Keratinocyte (primary cell): ENCODE measurements at regions not wholly inside any gene's neighbourhood (a gene's known extent, or its start where the extent isn't known, plus 50 kb on each side); places are given as distances from the start of the nearest gene placed in this dataset.

Experiments used
- DNase-seq: peaks from one replicate; pipeline ENCODE4 v3.0.0-alpha.2; 2011; ENCODE audit warnings: low read depth, missing footprints, low spot score
- FAIRE-seq: peaks from 2 replicates; lab custom pipeline; 2011; peaks lifted over from hg19 to GRCh38; lab: Jason Lieb, UNC
- H2AFZ ChIP-seq: 2 replicates; pipeline ENCODE4 v1.6.0; 2012; ENCODE audit warnings: low read length, control low read depth, inconsistent platforms; ENCODE audit not compliant: control insufficient read depth
- H3K27ac ChIP-seq: 2 replicates; pipeline ENCODE4 v1.5.1; 2011; ENCODE audit warnings: low read length; ENCODE audit not compliant: control insufficient read depth, insufficient read depth
- H3K27me3 ChIP-seq: 3 replicates; pipeline ENCODE4 v1.6.0; 2011; ENCODE audit warnings: low read length; ENCODE audit not compliant: control insufficient read depth, insufficient read depth; ENCODE audit errors: extremely low read depth
- H3K36me3 ChIP-seq, 2 experiments: 2 replicates in 1 of 2; 3 replicates in 1 of 2; pipeline ENCODE4 v1.5.1; 2011; ENCODE audit warnings: low read length in 2 of 2, mild to moderate bottlenecking in 1 of 2; ENCODE audit not compliant: control insufficient read depth in 2 of 2, insufficient read depth in 2 of 2; ENCODE audit errors: extremely low read depth in 1 of 2
- H3K4me1 ChIP-seq: 3 replicates; pipeline ENCODE4 v1.5.1; 2011; ENCODE audit warnings: low read length; ENCODE audit not compliant: control insufficient read depth, insufficient read depth; ENCODE audit errors: extremely low read depth
- H3K4me2 ChIP-seq: 3 replicates; pipeline ENCODE4 v1.6.0; 2011; ENCODE audit warnings: low read depth, low read length; ENCODE audit not compliant: control insufficient read depth, insufficient read depth; ENCODE audit errors: extremely low read depth
- H3K4me3 ChIP-seq, 3 experiments: fragments of 200-600 bp in 1 of 3; sonication (generic) in 1 of 3; 2 replicates in 2 of 3; 3 replicates in 1 of 3; pipeline ENCODE4 v1.5.1; 2011 to 2016; ENCODE audit warnings: low read length in 3 of 3, mild to moderate bottlenecking in 3 of 3, control low read depth in 2 of 3, inconsistent platforms in 1 of 3, low read depth in 1 of 3, mixed read lengths in 1 of 3, mixed run types in 1 of 3, moderate library complexity in 1 of 3; ENCODE audit not compliant: control insufficient read depth in 2 of 3, insufficient read depth in 2 of 3; ENCODE audit errors: extremely low read depth in 1 of 3
- H3K79me2 ChIP-seq: 2 replicates; pipeline ENCODE4 v1.6.0; 2012; ENCODE audit warnings: low read length; ENCODE audit not compliant: control insufficient read depth, insufficient read depth
- H3K9ac ChIP-seq: 3 replicates; pipeline ENCODE4 v1.6.0; 2011; ENCODE audit warnings: low read length; ENCODE audit not compliant: control insufficient read depth, insufficient read depth; ENCODE audit errors: extremely low read depth
- H3K9me1 ChIP-seq: 3 replicates; pipeline ENCODE4 v1.6.0; 2011; ENCODE audit warnings: low read length; ENCODE audit not compliant: control insufficient read depth, insufficient read depth; ENCODE audit errors: extremely low read depth
- H3K9me3 ChIP-seq: 2 replicates; pipeline ENCODE4 v1.5.1; 2012; ENCODE audit warnings: low read depth, low read length; ENCODE audit not compliant: control insufficient read depth
- H4K20me1 ChIP-seq: 3 replicates; pipeline ENCODE4 v1.6.0; 2011; ENCODE audit warnings: low read length; ENCODE audit not compliant: control insufficient read depth, insufficient read depth; ENCODE audit errors: extremely low read depth
- CTCF ChIP-seq, 3 experiments: IDR thresholded peaks in 1 of 3; conservative IDR thresholded peaks in 1 of 3; optimal IDR thresholded peaks in 1 of 3; 2 replicates in 2 of 3; 3 replicates in 1 of 3; pipeline versions ENCODE3 to v1.5.1; 2011; ENCODE audit warnings: low read length in 3 of 3, mild to moderate bottlenecking in 3 of 3, moderate library complexity in 2 of 3, control low read depth in 1 of 3, inconsistent platforms in 1 of 3; ENCODE audit not compliant: insufficient read depth in 2 of 3; ENCODE audit errors: extremely low read depth in 1 of 3
- EZH2 ChIP-seq: IDR thresholded peaks from one replicate; pipeline ENCODE4 v1.6.1; 2012; ENCODE audit warnings: inconsistent platforms, mild to moderate bottlenecking, low read length, moderate library complexity
- dilution Hi-C: fragments of 300-500 bp; cut with MboI; formaldehyde crosslinking; loops from one replicate; pipeline ENCODE4 v1.7.0; 2020; ENCODE audit warnings: low sequenced_read_pairs; ENCODE audit not compliant: extremely low pct_ligation_motif_present

- no peak overlapping the region for H2AFZ ChIP-seq
- FAIRE-seq, result no peak
Measured at GRCh38 chr11:91433284-91434010, 791.2 kb upstream of the FAT3 start.

GRCh38 chr11:91421641-91422040 lies 803.0 kb upstream of the FAT3 start:
- Histone ChIP-seq H3K4me3 (no peak overlapping the region), H2AFZ (no peak overlapping the region), H4K20me1 (no peaks in the 10 kb centered on the region), H3K27me3 (no peaks in the 10 kb centered on the region), H3K9me1 (no peaks in the 10 kb centered on the region), H3K4me1 (no peaks in the 10 kb centered on the region), H3K79me2 (no peaks in the 10 kb centered on the region), H3K4me2 (no peak overlapping the region), H3K9ac (no peak overlapping the region), H3K36me3 (no peaks in the 10 kb centered on the region), H3K9me3 (no peaks in the 10 kb centered on the region), H3K27ac (no peak overlapping the region)
- TF ChIP-seq CTCF (optimal IDR thresholded peaks at IDR 0.05 in 1 of 3, IDR thresholded peaks at IDR 0.05 in 1 of 3, conservative IDR thresholded peaks at IDR 0.05 in 1 of 3; ENCODE audit: extremely low read depth in 1 of 3, insufficient read depth in 2 of 3, low read length in 3 of 3) (no peak), EZH2 (no peak)
- DNase-seq (no peak), FAIRE-seq (no peak)
- dilution Hi-C loops, result no loop called here

More at GRCh38 chr11:91433284-91434010, 791.2 kb upstream of the FAT3 start:
- no peaks in the 10 kb centered on the region for H3K9me1 ChIP-seq
- H3K79me2 ChIP-seq, result no peaks in the 10 kb centered on the region
- H3K9me3 ChIP-seq, result no peaks in the 10 kb centered on the region
- H3K4me3 ChIP-seq, result no peak overlapping the region
- no peaks in the 10 kb centered on the region for H4K20me1 ChIP-seq
- H3K27me3 ChIP-seq, result no peaks in the 10 kb centered on the region
- dilution Hi-C loops, result no loop called here
- no peak overlapping the region for H3K9ac ChIP-seq
- no peak overlapping the region for H3K4me2 ChIP-seq
- no peak overlapping the region for H3K27ac ChIP-seq
- no peaks in the 10 kb centered on the region for H3K4me1 ChIP-seq
- DNase-seq, result no peak
- TF ChIP-seq CTCF (optimal IDR thresholded peaks at IDR 0.05 in 1 of 3, IDR thresholded peaks at IDR 0.05 in 1 of 3, conservative IDR thresholded peaks at IDR 0.05 in 1 of 3; ENCODE audit: extremely low read depth in 1 of 3, insufficient read depth in 2 of 3, low read length in 3 of 3) (no peak), EZH2 (no peak)
- no peaks in the 10 kb centered on the region for H3K36me3 ChIP-seq
